Prostate gland (tissue), 2 donors: ENCODE measurements at regions not wholly inside any gene's neighbourhood (a gene's known extent, or its start where the extent isn't known, plus 50 kb on each side); places are given as distances from the start of the nearest gene placed in this dataset.

ENCODE experiments used
- DNase-seq: peaks from one replicate; pipeline ENCODE4 v3.0.0-alpha.2; 2019; ENCODE audit warnings: low spot score
- H3K27ac ChIP-seq, 2 donors: fragments of 200-600 bp; sonication (generic); 2 replicates each; pipeline ENCODE4 v1.5.1; 2017 to 2019
- H3K27me3 ChIP-seq: fragments of 200-600 bp; sonication (generic); replicated peaks from 2 replicates; pipeline ENCODE4 v1.5.1; 2019; ENCODE audit not compliant: insufficient read depth
- H3K36me3 ChIP-seq, 2 donors: fragments of 200-600 bp; sonication (generic); 1 replicate in 1 of 2; 2 replicates in 1 of 2; pipeline versions ENCODE4 v1.5.1 to v1.8.1; 2017 to 2019
- H3K4me1 ChIP-seq: fragments of 200-600 bp; sonication (generic); replicated peaks from 2 replicates; pipeline ENCODE4 v1.5.1; 2019
- H3K4me3 ChIP-seq, 2 donors: fragments of 200-600 bp; sonication (generic); 2 replicates each; pipeline ENCODE4 v1.5.1; 2017 to 2019
- H3K9me3 ChIP-seq: fragments of 200-600 bp; sonication (generic); 2 replicates; pipeline ENCODE4 v1.5.1; 2017
- POLR2A ChIP-seq: fragments of 450-650 bp; IDR thresholded peaks from one replicate; pipeline ENCODE4 v1.6.1; 2016; ENCODE audit warnings: antibody characterized with exemption, mild to moderate bottlenecking
- POLR2AphosphoS5 ChIP-seq: sonication (generic); formaldehyde crosslinking; IDR thresholded peaks from one replicate; pipeline ENCODE4 v1.6.1; 2017; ENCODE audit warnings: antibody characterized with exemption
- WGBS: methylation state at CpG from one replicate; pipeline ENCODE4 v1.1.5; 2018; 5-methylcytosine and 5-hydroxymethylcytosine counted together
- intact Hi-C: fragments of 100-400 bp; cut with DNase I; formaldehyde crosslinking; loops from one replicate; pipeline ENCODE4 v1.14.2; 2022
- TF ChIP-seq, protein P1 (sequence below), 4 experiments: fragments of 200-600 bp in 2 of 4; fragments of 450-650 bp in 2 of 4; sonication (generic) in 2 of 4; IDR thresholded peaks; 1 replicate in 3 of 4; 2 replicates in 1 of 4; pipeline ENCODE4 v1.5.1; 2016 to 2019; ENCODE audit warnings: antibody characterized with exemption in 4 of 4, mild to moderate bottlenecking in 2 of 4, moderate library complexity in 2 of 4

DNA sequence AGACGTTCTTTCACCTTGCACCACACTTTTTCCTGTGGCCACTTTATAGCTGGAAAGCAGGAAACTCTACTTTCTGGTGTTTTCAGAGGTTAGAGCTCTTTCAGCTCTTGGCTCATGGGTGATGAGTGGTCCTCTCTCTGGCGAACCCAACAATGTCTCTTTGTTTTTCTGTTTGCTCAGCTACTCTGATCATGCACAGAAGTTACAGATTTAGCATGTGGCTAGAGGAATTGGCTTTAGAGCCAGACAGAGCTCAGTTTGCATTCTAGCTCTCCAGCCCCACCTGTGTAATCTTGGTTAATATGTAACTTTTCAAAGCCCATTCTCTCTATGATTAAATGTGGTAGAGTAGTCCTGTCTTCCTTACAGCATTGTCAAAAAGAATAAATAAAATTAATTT, 225.2 kb downstream of the HAPSTR1 start:
- DNase-seq: no peak
- Histone ChIP-seq H3K9me3 (no peaks in the 10 kb centered on the region), H3K36me3 (no peaks in the 10 kb centered on the region), H3K4me3 (no peak overlapping the region), H3K27ac (no peak overlapping the region), H3K27me3 (no peaks in the 10 kb centered on the region), H3K4me1 (no peaks in the 10 kb centered on the region)
- TF ChIP-seq, protein P1, sequence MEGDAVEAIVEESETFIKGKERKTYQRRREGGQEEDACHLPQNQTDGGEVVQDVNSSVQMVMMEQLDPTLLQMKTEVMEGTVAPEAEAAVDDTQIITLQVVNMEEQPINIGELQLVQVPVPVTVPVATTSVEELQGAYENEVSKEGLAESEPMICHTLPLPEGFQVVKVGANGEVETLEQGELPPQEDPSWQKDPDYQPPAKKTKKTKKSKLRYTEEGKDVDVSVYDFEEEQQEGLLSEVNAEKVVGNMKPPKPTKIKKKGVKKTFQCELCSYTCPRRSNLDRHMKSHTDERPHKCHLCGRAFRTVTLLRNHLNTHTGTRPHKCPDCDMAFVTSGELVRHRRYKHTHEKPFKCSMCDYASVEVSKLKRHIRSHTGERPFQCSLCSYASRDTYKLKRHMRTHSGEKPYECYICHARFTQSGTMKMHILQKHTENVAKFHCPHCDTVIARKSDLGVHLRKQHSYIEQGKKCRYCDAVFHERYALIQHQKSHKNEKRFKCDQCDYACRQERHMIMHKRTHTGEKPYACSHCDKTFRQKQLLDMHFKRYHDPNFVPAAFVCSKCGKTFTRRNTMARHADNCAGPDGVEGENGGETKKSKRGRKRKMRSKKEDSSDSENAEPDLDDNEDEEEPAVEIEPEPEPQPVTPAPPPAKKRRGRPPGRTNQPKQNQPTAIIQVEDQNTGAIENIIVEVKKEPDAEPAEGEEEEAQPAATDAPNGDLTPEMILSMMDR (IDR thresholded peaks at IDR 0.05): no peak
- TF ChIP-seq POLR2AphosphoS5 (no peak), POLR2A (no peak)
- intact Hi-C loops: no loop called here
- 35% methylated on average over 2 of the region's 2 CpGs for WGBS

DNA sequence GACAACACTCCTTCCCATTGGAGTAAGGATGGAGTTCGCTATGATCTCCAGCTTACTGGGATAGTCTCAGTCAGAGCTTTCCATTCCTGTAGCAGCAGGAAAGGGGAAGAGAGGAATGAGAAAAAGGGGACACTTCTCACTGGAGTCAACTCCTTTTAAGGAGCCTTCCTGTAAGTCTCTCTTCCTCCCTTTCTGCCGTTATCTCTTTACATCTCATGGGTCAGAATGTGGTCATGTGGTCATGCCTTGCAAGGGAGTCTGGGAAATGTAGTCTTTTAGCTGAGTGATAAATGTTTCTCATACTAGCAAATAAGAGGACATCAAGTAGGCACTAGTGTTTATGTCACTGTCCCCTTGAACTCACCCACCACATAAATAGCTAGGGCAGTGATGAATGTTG, 227.3 kb downstream of the HAPSTR1 start:
- intact Hi-C loops: no loop called here
- WGBS: 69% methylated on average over 2 of the region's 2 CpGs
- no peak overlapping the region for H3K4me3 ChIP-seq
- DNase-seq: no peak
- TF ChIP-seq, protein P1 (IDR thresholded peaks at IDR 0.05): no peak
- TF ChIP-seq POLR2AphosphoS5 (no peak), POLR2A (no peak)
- no peaks in the 10 kb centered on the region for H3K36me3 ChIP-seq
- H3K27ac ChIP-seq: no peak overlapping the region
- no peaks in the 10 kb centered on the region for H3K27me3 ChIP-seq
- no peaks in the 10 kb centered on the region for H3K4me1 ChIP-seq
- no peaks in the 10 kb centered on the region for H3K9me3 ChIP-seq

DNA sequence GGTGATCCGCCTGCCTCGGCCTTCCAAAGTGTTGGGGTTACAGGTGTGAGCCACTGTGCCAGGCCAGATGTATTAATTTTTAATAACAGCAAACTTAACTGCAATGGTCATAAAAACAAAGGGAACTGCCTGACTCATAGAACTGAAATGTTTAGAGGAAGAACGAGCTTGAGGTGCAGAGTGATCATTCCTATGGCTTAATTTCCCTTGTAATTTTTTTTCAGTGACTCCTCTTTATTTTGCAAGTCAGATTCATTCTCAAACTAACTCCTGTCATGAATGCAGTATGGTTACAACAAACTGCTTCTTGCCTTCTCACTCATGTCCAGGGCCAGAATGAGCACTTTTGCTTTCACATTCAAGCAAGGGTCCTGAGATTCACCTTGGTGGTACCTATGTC, 231.3 kb downstream of the HAPSTR1 start:
- no peak overlapping the region for H3K27ac ChIP-seq
- TF ChIP-seq POLR2A (no peak), POLR2AphosphoS5 (no peak)
- TF ChIP-seq, protein P1 (IDR thresholded peaks at IDR 0.05): no peak
- intact Hi-C loops: no loop called here
- no peaks in the 10 kb centered on the region for H3K4me1 ChIP-seq
- 43% methylated on average over 3 of the region's 3 CpGs for WGBS
- no peaks in the 10 kb centered on the region for H3K36me3 ChIP-seq
- no peaks in the 10 kb centered on the region for H3K27me3 ChIP-seq
- no peaks in the 10 kb centered on the region for H3K9me3 ChIP-seq
- no peak overlapping the region for H3K4me3 ChIP-seq
- no peak for DNase-seq

DNA sequence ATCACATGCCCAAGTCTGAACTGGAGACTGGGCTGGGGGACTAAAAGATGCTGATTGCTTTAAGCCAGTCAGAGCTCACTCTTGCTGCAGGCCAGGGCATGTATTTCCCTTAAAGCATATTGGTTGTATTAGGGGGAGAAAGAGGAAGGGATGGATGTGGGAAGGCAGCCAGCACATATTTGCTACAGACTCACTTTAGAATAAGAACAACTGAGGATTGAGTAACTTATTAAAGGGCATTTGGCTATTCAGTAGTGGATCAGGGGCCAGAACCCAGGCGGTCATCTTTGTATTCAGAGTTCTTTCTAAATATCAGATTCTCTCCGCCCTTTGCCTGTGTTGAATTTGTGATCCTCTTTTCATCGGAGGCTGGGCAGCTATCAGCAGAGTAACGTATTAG, 231.7 kb downstream of the HAPSTR1 start:
- no peak overlapping the region for H3K27ac ChIP-seq
- DNase-seq: no peak
- intact Hi-C loops: no loop called here
- TF ChIP-seq POLR2A (no peak), POLR2AphosphoS5 (no peak)
- TF ChIP-seq, protein P1 (IDR thresholded peaks at IDR 0.05): no peak
- no peak overlapping the region for H3K4me3 ChIP-seq
- H3K27me3 ChIP-seq: no peaks in the 10 kb centered on the region
- WGBS: 43% methylated on average over 4 of the region's 4 CpGs
- no peaks in the 10 kb centered on the region for H3K4me1 ChIP-seq
- H3K36me3 ChIP-seq: no peaks in the 10 kb centered on the region
- no peaks in the 10 kb centered on the region for H3K9me3 ChIP-seq

DNA sequence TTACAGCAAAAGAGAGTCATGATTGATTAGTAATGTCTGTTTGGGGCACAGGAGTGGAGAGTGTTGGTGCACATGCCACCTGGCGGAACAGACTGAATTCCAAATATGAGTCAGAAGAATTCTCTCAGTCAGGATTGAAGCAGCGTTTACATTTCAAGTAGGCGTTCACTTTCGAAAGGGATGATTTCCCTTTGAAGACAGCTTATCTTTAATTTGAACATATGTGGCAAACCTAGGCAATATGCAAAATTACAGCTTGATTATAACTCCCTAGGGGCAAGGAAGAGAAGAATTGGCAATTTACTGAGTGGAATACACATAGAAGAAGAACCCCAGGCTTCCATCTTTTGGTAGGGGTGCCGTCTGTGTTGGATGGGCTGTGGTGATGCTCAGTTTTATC, 235.8 kb downstream of the HAPSTR1 start:
- WGBS: 83% methylated on average over 5 of the region's 5 CpGs
- DNase-seq: no peak

More for the DNA sequence above, 235.8 kb downstream of the HAPSTR1 start:
- H3K4me1 ChIP-seq: no peaks in the 10 kb centered on the region
- H3K27ac ChIP-seq: no peak overlapping the region
- H3K4me3 ChIP-seq: no peak overlapping the region
- intact Hi-C loops: no loop called here
- no peaks in the 10 kb centered on the region for H3K36me3 ChIP-seq
- no peaks in the 10 kb centered on the region for H3K9me3 ChIP-seq
- no peaks in the 10 kb centered on the region for H3K27me3 ChIP-seq
- TF ChIP-seq, protein P1 (IDR thresholded peaks at IDR 0.05): no peak
